BLaER1 (cell line): ENCODE measurements at regions not wholly inside any gene's neighbourhood (a gene's known extent, or its start where the extent isn't known, plus 50 kb on each side); places are given as distances from the start of the nearest gene placed in this dataset.
"Not testable (repeated sequence)": the region's sequence is repeated elsewhere in the genome, so short reads cannot be mapped to it uniquely, and the experiment has no call there.

ENCODE experiments used
- H3K27ac ChIP-seq: shearing (Covaris generic); formaldehyde crosslinking; 2 replicates; pipeline ENCODE4 v1.8.1; 2022
- H3K27me3 ChIP-seq: shearing (Covaris generic); formaldehyde crosslinking; 2 replicates; pipeline ENCODE4 v1.8.1; 2022
- H3K36me3 ChIP-seq: shearing (Covaris generic); formaldehyde crosslinking; 2 replicates; pipeline ENCODE4 v1.8.1; 2022
- H3K4me1 ChIP-seq: shearing (Covaris generic); formaldehyde crosslinking; 2 replicates; pipeline ENCODE4 v1.8.1; 2022
- H3K4me2 ChIP-seq: shearing (Covaris generic); formaldehyde crosslinking; 2 replicates; pipeline ENCODE4 v1.8.1; 2022
- H3K4me3 ChIP-seq: shearing (Covaris generic); formaldehyde crosslinking; 2 replicates; pipeline ENCODE4 v1.8.1; 2022
- H3K9ac ChIP-seq: shearing (Covaris generic); formaldehyde crosslinking; 2 replicates; pipeline ENCODE4 v1.8.1; 2022
- H3K9me3 ChIP-seq: shearing (Covaris generic); formaldehyde crosslinking; 2 replicates; pipeline ENCODE4 v1.8.1; 2022
- H4K20me1 ChIP-seq: shearing (Covaris generic); formaldehyde crosslinking; 2 replicates; pipeline ENCODE4 v1.8.1; 2022
- Cebpa-rat ChIP-seq: shearing (Covaris generic); IDR thresholded peaks from 2 replicates; pipeline ENCODE4 v1.8.1; 2022

- not testable (repeated sequence) for H3K27ac ChIP-seq
- H3K36me3 ChIP-seq, result peaks cover 39% of the 10 kb centered on the region
Measured at GRCh38 chr9:94438336-94438735, 109.9 kb upstream of the NUTM2F start.

GRCh38 chr9:94441146-94441545 lies 112.7 kb upstream of the NUTM2F start:
- H3K9me3 ChIP-seq, H3K4me1 ChIP-seq, H3K27ac ChIP-seq, H3K4me2 ChIP-seq, H3K27me3 ChIP-seq, H3K9ac ChIP-seq, H3K4me3 ChIP-seq: not testable (repeated sequence)
- Histone ChIP-seq H3K36me3 (peaks cover 56% of the 10 kb centered on the region), H4K20me1 (peaks cover 23% of the 10 kb centered on the region; the same call in 1 of the 2 replicates)

More at GRCh38 chr9:94438336-94438735, 109.9 kb upstream of the NUTM2F start:
- not testable (repeated sequence) for H3K4me1 ChIP-seq, H3K9me3 ChIP-seq, H3K4me2 ChIP-seq, H3K9ac ChIP-seq, H3K27me3 ChIP-seq, H3K4me3 ChIP-seq, H4K20me1 ChIP-seq

DNA sequence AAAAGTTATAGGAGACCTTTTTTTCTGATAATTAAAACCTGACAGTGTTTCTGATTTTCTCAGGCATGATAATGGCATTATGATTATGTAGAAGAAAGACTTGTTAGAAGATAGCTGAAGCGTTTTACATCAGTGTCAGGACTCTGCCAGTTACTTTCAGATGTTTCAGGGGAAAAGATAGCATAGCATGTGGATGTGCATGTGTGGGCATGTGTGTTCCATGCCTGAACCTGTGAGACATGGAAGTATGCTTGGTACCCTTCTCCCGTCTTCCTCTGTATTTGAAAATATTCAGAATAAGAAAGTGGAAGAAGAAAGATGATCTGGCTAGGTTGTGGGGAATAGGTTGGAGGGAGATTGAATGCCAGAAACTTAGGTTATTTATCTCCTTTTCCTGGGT lies 113.1 kb upstream of the PCAT7 start:
- Histone ChIP-seq H3K4me3 (no peak overlapping the region), H3K36me3 (peaks cover 59% of the 10 kb centered on the region), H3K27me3 (no peaks in the 10 kb centered on the region), H3K9me3 (no peaks in the 10 kb centered on the region), H4K20me1 (peaks cover 23% of the 10 kb centered on the region; the same call in 1 of the 2 replicates), H3K27ac (no peak overlapping the region), H3K4me2 (no peak overlapping the region), H3K4me1 (peaks cover 5% of the 10 kb centered on the region; the same call in 1 of the 2 replicates), H3K9ac (no peak overlapping the region)
- no peak for TF ChIP-seq Cebpa-rat

GRCh38 chr9:94443032-94443722 lies 111.7 kb upstream of the PCAT7 start:
- Histone ChIP-seq H3K36me3 (peaks cover 73% of the 10 kb centered on the region), H4K20me1 (peaks cover 23% of the 10 kb centered on the region; the same call in 1 of the 2 replicates), H3K4me1 (peaks cover 5% of the 10 kb centered on the region; the same call in 1 of the 2 replicates), H3K4me2 (no peak overlapping the region), H3K9me3 (no peaks in the 10 kb centered on the region), H3K9ac (no peak overlapping the region), H3K27ac (no peak overlapping the region), H3K4me3 (no peak overlapping the region), H3K27me3 (no peaks in the 10 kb centered on the region)
- TF ChIP-seq Cebpa-rat, result no peak

GRCh38 chr9:94445863-94446262 lies 109.0 kb upstream of the PCAT7 start:
- H3K27ac ChIP-seq, result no peak overlapping the region
- no peak overlapping the region for H3K4me3 ChIP-seq
- H3K9me3 ChIP-seq, result no peaks in the 10 kb centered on the region
- TF ChIP-seq Cebpa-rat, result no peak
- peaks cover 5% of the 10 kb centered on the region; the same call in 1 of the 2 replicates for H3K4me1 ChIP-seq
- no peak overlapping the region for H3K4me2 ChIP-seq
- H3K27me3 ChIP-seq, result no peaks in the 10 kb centered on the region
- H3K9ac ChIP-seq, result no peak overlapping the region
- H4K20me1 ChIP-seq, result peaks cover 23% of the 10 kb centered on the region; the same call in 1 of the 2 replicates
- H3K36me3 ChIP-seq, result peaks cover 85% of the 10 kb centered on the region

GRCh38 chr9:94449486-94449885 lies 105.4 kb upstream of the PCAT7 start:
- Histone ChIP-seq H3K27ac (no peak overlapping the region), H4K20me1 (peaks cover 14% of the 10 kb centered on the region; the same call in 1 of the 2 replicates)

DNA sequence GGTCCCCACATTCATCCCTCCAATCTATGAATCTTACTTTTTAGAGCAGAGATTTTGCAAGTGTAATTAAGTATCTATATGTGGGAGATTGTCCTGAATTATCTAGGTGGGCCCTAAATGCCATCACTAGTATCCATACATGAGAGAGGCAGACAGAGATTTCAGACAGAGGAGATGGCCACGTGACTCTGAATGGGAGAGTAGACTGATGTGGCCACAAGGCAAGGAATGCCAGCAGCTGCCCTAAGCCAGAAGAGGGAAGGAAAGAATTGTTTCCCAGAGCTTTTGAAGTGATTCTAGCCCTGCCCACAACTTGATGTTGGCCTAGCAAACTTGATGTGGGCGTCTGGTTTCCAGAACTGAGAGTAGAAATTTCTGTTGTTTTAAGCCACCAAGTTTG lies 90.1 kb upstream of the PCAT7 start:
- Histone ChIP-seq H3K9ac (no peak overlapping the region), H3K4me3 (no peak overlapping the region), H4K20me1 (no peaks in the 10 kb centered on the region), H3K9me3 (peaks cover 67% of the 10 kb centered on the region), H3K27ac (no peak overlapping the region), H3K27me3 (no peaks in the 10 kb centered on the region), H3K4me1 (no peaks in the 10 kb centered on the region), H3K4me2 (no peak overlapping the region), H3K36me3 (peaks cover 29% of the 10 kb centered on the region)
- no peak for TF ChIP-seq Cebpa-rat

More at GRCh38 chr9:94449486-94449885, 105.4 kb upstream of the PCAT7 start:
- Histone ChIP-seq H3K9ac (no peak overlapping the region), H3K9me3 (no peaks in the 10 kb centered on the region), H3K36me3 (peaks cover 86% of the 10 kb centered on the region), H3K27me3 (no peaks in the 10 kb centered on the region), H3K4me2 (no peak overlapping the region), H3K4me1 (peaks cover 5% of the 10 kb centered on the region; the same call in 1 of the 2 replicates), H3K4me3 (no peak overlapping the region)
- TF ChIP-seq Cebpa-rat, result no peak

DNA sequence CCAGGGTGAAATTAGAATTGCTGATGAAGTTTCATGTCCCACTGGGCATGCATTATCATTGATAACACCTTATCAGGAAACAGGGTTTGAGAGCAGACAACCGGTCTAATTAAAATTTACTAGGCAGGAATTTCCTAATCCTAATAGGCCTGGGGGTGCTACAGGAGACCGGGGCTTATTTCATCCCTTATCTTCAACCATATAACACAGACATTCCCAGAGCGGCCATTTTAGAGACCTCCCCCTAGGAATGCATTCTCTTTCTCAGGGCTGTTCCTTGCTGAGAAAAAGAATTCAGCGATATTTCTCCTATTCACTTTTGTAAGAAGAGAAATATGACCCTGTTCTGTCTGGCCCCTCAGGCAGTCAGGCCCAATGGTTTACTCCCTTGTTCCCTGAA lies 82.8 kb upstream of the PCAT7 start:
- H3K4me2 ChIP-seq, H3K27ac ChIP-seq, H3K4me3 ChIP-seq, H3K36me3 ChIP-seq, H3K9ac ChIP-seq, H3K4me1 ChIP-seq, H4K20me1 ChIP-seq, H3K27me3 ChIP-seq: not testable (repeated sequence)
- H3K9me3 ChIP-seq, result peaks cover 58% of the 10 kb centered on the region

- H3K27me3 ChIP-seq, result no peaks in the 10 kb centered on the region
- H4K20me1 ChIP-seq, result no peaks in the 10 kb centered on the region
- peaks cover 51% of the 10 kb centered on the region for H3K9me3 ChIP-seq
- no peak overlapping the region for H3K4me2 ChIP-seq
- no peaks in the 10 kb centered on the region for H3K4me1 ChIP-seq
- no peak overlapping the region for H3K4me3 ChIP-seq
- no peaks in the 10 kb centered on the region for H3K36me3 ChIP-seq
- no peak overlapping the region for H3K9ac ChIP-seq
- no peak for TF ChIP-seq Cebpa-rat
- no peak overlapping the region for H3K27ac ChIP-seq
Measured at GRCh38 chr9:94472806-94473360, 82.0 kb upstream of the PCAT7 start.
